HCT116 (cell line): ENCODE measurements at regions not wholly inside any gene's neighbourhood (a gene's known extent, or its start where the extent isn't known, plus 50 kb on each side); places are given as distances from the start of the nearest gene placed in this dataset.

Experiments used
- ATAC-seq: fragments of 200-7000 bp; cut with Tn5 transposase; 2 replicates; pipeline ENCODE4 v1.9.1; 2020; ENCODE audit warnings: mild to moderate bottlenecking, moderate library complexity
- BruUV-seq: library from RNA; stranded (reverse); fragments of 400-500 nt; replicated peaks from 2 replicates; lab custom pipeline; 2021; lab: Mats Ljungman, UMichigan
- CTCF ChIA-PET: fragments of 300-600 bp; sonication (Branson Sonifier 250); formaldehyde crosslinking; loops from one replicate; lab custom pipeline; 2021; ENCODE audit warnings: antibody characterized with exemption; lab: Charles Lee
- POLR2A ChIA-PET: fragments of 300-600, 350-600 bp; sonication (Branson Sonifier 250); formaldehyde crosslinking; loops from one replicate; lab custom pipeline; 2021; ENCODE audit warnings: antibody characterized with exemption; lab: Charles Lee
- RAD21 ChIA-PET, 2 experiments: fragments of 300-600 bp; sonication (Branson Sonifier 250); formaldehyde crosslinking; loops; one replicate each; lab custom pipeline; 2023; ENCODE audit warnings: low total read pairs in 2 of 2; ENCODE audit not compliant: uncharacterized antibody in 2 of 2, unreplicated experiment in 2 of 2, low non-redundant PET in 1 of 2; lab: Charles Lee
- DNase-seq: peaks from one replicate; pipeline ENCODE4 v3.0.0-alpha.2; 2010; ENCODE audit warnings: low read depth, low spot score
- H2AFZ ChIP-seq: fragments of 200-600 bp; shearing (Covaris generic), sonication (generic); 2 replicates; pipeline ENCODE4 v1.6.1; 2017; ENCODE audit warnings: low read depth, mixed run types, mixed read lengths, antibody characterized with exemption, low read length; ENCODE audit not compliant: poor library complexity, severe bottlenecking
- H3K27ac ChIP-seq: 2 replicates; pipeline ENCODE4 v1.5.1; 2012; ENCODE audit warnings: low read depth, low read length
- H3K27me3 ChIP-seq: fragments of 200-600 bp; sonication (generic); 2 replicates; pipeline ENCODE4 v1.6.1; 2016; ENCODE audit warnings: mixed run types, low read length, mixed read lengths; ENCODE audit not compliant: insufficient read depth
- H3K36me3 ChIP-seq, 2 experiments: fragments of 200-500 bp in 1 of 2; fragments of 200-600 bp in 1 of 2; sonication (Bioruptor generic) in 1 of 2; sonication (generic) in 1 of 2; 2 replicates each; pipeline versions ENCODE4 v1.5.1 to v1.6.1; 2014 to 2016; ENCODE audit warnings: low read length in 2 of 2, inconsistent platforms in 1 of 2, mixed read lengths in 1 of 2, mixed run types in 1 of 2; ENCODE audit not compliant: insufficient read depth in 2 of 2, control insufficient read depth in 1 of 2
- H3K4me1 ChIP-seq, 2 experiments: fragments of 200-600 bp in 1 of 2; sonication (generic) in 1 of 2; 2 replicates each; pipeline versions ENCODE4 v1.5.1 to v1.6.1; 2012 to 2017; ENCODE audit warnings: low read length in 2 of 2, inconsistent platforms in 1 of 2, mild to moderate bottlenecking in 1 of 2, mixed read lengths in 1 of 2, mixed run types in 1 of 2, moderate library complexity in 1 of 2; ENCODE audit not compliant: insufficient read depth in 2 of 2, control insufficient read depth in 1 of 2
- H3K4me2 ChIP-seq: fragments of 200-600 bp; sonication (generic); 2 replicates; pipeline ENCODE4 v1.6.1; 2017; ENCODE audit warnings: mixed run types, low read length, mixed read lengths
- H3K4me3 ChIP-seq, 2 experiments: fragments of 200-600 bp in 1 of 2; sonication (generic) in 1 of 2; replicated peaks in 1 of 2; 2 replicates each; pipeline ENCODE4 v1.5.1; 2011 to 2016; ENCODE audit warnings: low read length in 2 of 2, control low read depth in 1 of 2, low read depth in 1 of 2, mild to moderate bottlenecking in 1 of 2, mixed read lengths in 1 of 2, mixed run types in 1 of 2
- H3K79me2 ChIP-seq: fragments of 200-600 bp; sonication (generic); 2 replicates; pipeline ENCODE4 v1.6.1; 2017; ENCODE audit warnings: mild to moderate bottlenecking, mixed run types, low read length, moderate library complexity, mixed read lengths; ENCODE audit not compliant: insufficient read depth
- H3K9ac ChIP-seq: fragments of 200-600 bp; sonication (generic); 2 replicates; pipeline ENCODE4 v1.6.1; 2016; ENCODE audit warnings: low read length, mixed read lengths
- H3K9me2 ChIP-seq: fragments of 200-600 bp; sonication (generic), shearing (Covaris generic); 2 replicates; pipeline ENCODE4 v1.6.1; 2017; ENCODE audit warnings: mixed run types, mild to moderate bottlenecking, moderate library complexity; ENCODE audit not compliant: insufficient read depth
- H3K9me3 ChIP-seq, 2 experiments: fragments of 200-500 bp in 1 of 2; fragments of 200-600 bp in 1 of 2; sonication (Bioruptor generic) in 1 of 2; sonication (generic) in 1 of 2; 2 replicates each; pipeline ENCODE4 v1.6.1; 2014 to 2017; ENCODE audit warnings: low read length in 2 of 2, mixed read lengths in 2 of 2, inconsistent platforms in 1 of 2, low read depth in 1 of 2, mild to moderate bottlenecking in 1 of 2, mixed run types in 1 of 2, moderate library complexity in 1 of 2; ENCODE audit not compliant: control insufficient read depth in 1 of 2, insufficient read depth in 1 of 2
- H4K20me1 ChIP-seq: fragments of 200-600 bp; sonication (generic), shearing (Covaris generic); 2 replicates; pipeline ENCODE4 v1.6.1; 2017; ENCODE audit warnings: mixed run types, mild to moderate bottlenecking, moderate library complexity; ENCODE audit not compliant: insufficient read depth
- CBX3 ChIP-seq: IDR thresholded peaks from 2 replicates; pipeline ENCODE4 v1.6.1; 2012; ENCODE audit warnings: low read depth
- CEBPB ChIP-seq: IDR thresholded peaks from 2 replicates; pipeline ENCODE4 v1.6.1; 2012; ENCODE audit warnings: low read depth
- CTCF ChIP-seq, 3 experiments: fragments of 200-600 bp in 1 of 3; sonication (generic) in 1 of 3; IDR thresholded peaks in 2 of 3; conservative IDR thresholded peaks in 1 of 3; 2 replicates each; pipeline ENCODE4 v1.5.1; 2012 to 2017; ENCODE audit warnings: low read depth in 2 of 3, low read length in 2 of 3, antibody characterized with exemption in 1 of 3, borderline replicate concordance in 1 of 3, control low read depth in 1 of 3, mild to moderate bottlenecking in 1 of 3, mixed read lengths in 1 of 3, mixed run types in 1 of 3, moderate library complexity in 1 of 3; ENCODE audit not compliant: insufficient read depth in 1 of 3
- ELF1 ChIP-seq: IDR thresholded peaks from 2 replicates; pipeline ENCODE4 v1.6.1; 2012; ENCODE audit warnings: low read depth, borderline replicate concordance
- EZH2 ChIP-seq: fragments of 200-600 bp; sonication (generic); IDR thresholded peaks from 2 replicates; pipeline ENCODE4 v1.6.1; 2017; ENCODE audit warnings: antibody characterized with exemption, mixed run types
- JUND ChIP-seq: IDR thresholded peaks from 2 replicates; pipeline ENCODE4 v1.6.1; 2012
- RAD21 ChIP-seq: IDR thresholded peaks from 2 replicates; pipeline ENCODE4 v1.6.1; 2012; ENCODE audit warnings: low read depth, mild to moderate bottlenecking
- SRF ChIP-seq: IDR thresholded peaks from 2 replicates; pipeline ENCODE4 v1.6.1; 2012; ENCODE audit warnings: low read depth
- ZFX ChIP-seq: fragments of 450-650 bp; IDR thresholded peaks from 2 replicates; pipeline ENCODE4 v1.6.1; 2017
- ZNF274 ChIP-seq: fragments of 200-500 bp; sonication (Bioruptor generic); IDR thresholded peaks from 2 replicates; pipeline ENCODE4 v1.6.1; 2014; ENCODE audit warnings: mild to moderate bottlenecking, low read depth, low read length, inconsistent platforms
- intact Hi-C: fragments of 100-400 bp; cut with micrococcal nuclease; formaldehyde crosslinking; loops from 2 replicates; pipeline ENCODE4 v1.10.0; 2022
- TF ChIP-seq, protein P1 (sequence below): IDR thresholded peaks from 2 replicates; pipeline ENCODE4 v1.6.1; 2012

GRCh38 chr12:77387214-77387613 is 321.8 kb upstream of the E2F7 start:
- no peaks in the 10 kb centered on the region for H3K4me1 ChIP-seq
- TF ChIP-seq JUND (no peak), ZFX (no peak), ZNF274 (no peak), EZH2 (no peak), CBX3 (no peak), ELF1 (no peak), CEBPB (no peak), CTCF (IDR thresholded peaks at IDR 0.05 in 2 of 3, conservative IDR thresholded peaks at IDR 0.05 in 1 of 3; ENCODE audit: borderline replicate concordance in 1 of 3, insufficient read depth in 1 of 3, low read depth in 2 of 3, low read length in 2 of 3) (no peak), RAD21 (no peak), SRF (no peak)
- TF ChIP-seq, protein P1, sequence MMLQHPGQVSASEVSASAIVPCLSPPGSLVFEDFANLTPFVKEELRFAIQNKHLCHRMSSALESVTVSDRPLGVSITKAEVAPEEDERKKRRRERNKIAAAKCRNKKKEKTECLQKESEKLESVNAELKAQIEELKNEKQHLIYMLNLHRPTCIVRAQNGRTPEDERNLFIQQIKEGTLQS: no peak
- H2AFZ ChIP-seq: no peak overlapping the region
- no peaks in the 10 kb centered on the region for H3K36me3 ChIP-seq
- CTCF ChIA-PET: no interaction called here
- DNase-seq (no peak), ATAC-seq (no peak)
- RAD21 ChIA-PET: no interaction called here
- no peaks in the 10 kb centered on the region for H3K79me2 ChIP-seq
- H3K9ac ChIP-seq: no peak overlapping the region
- H4K20me1 ChIP-seq: no peaks in the 10 kb centered on the region
- H3K4me3 ChIP-seq: no peak overlapping the region
- no peaks in the 10 kb centered on the region for H3K9me3 ChIP-seq
- POLR2A ChIA-PET: no interaction called here
- H3K4me2 ChIP-seq: no peak overlapping the region
- intact Hi-C loops: no loop called here
- no peak overlapping the region for H3K27ac ChIP-seq
- no peaks in the 10 kb centered on the region for H3K27me3 ChIP-seq
- no TSS peak for BruUV-seq
- no peaks in the 10 kb centered on the region for H3K9me2 ChIP-seq
